HEK293 (cell line): ENCODE measurements at regions not wholly inside any gene's neighbourhood (a gene's known extent, or its start where the extent isn't known, plus 50 kb on each side); places are given as distances from the start of the nearest gene placed in this dataset.

Experiments used
- CTCF ChIA-PET: fragments of 350-600 bp; formaldehyde crosslinking; extraction: SDS; loops from one replicate; lab custom pipeline; 2021; ENCODE audit warnings: antibody characterized with exemption; lab: Yijun Ruan, JAX
- POLR2A ChIA-PET: fragments of 300-600 bp; formaldehyde crosslinking; extraction: SDS; loops from one replicate; lab custom pipeline; 2020; ENCODE audit warnings: antibody characterized with exemption, inconsistent platforms; lab: Yijun Ruan, JAX
- H3K27ac ChIP-seq: fragments of 200-500 bp; sonication (Bioruptor generic); 2 replicates; pipeline ENCODE4 v1.5.1; 2014; ENCODE audit warnings: low read depth, low read length, control low read depth, inconsistent platforms; ENCODE audit errors: extremely low read depth
- H3K36me3 ChIP-seq, 2 experiments: fragments of 200-500 bp in 1 of 2; sonication (Bioruptor generic) in 1 of 2; 1 replicate in 1 of 2; 2 replicates in 1 of 2; pipeline ENCODE4 v1.5.1; 2014 to 2017; ENCODE audit warnings: inconsistent platforms in 2 of 2, low read length in 2 of 2; ENCODE audit not compliant: control insufficient read depth in 2 of 2, insufficient read depth in 1 of 2
- H3K4me1 ChIP-seq: fragments of 200-500 bp; sonication (Bioruptor generic); 2 replicates; pipeline ENCODE4 v1.5.1; 2014; ENCODE audit warnings: mild to moderate bottlenecking, low read length, inconsistent platforms; ENCODE audit not compliant: control insufficient read depth, insufficient read depth
- H3K4me3 ChIP-seq: 2 replicates; pipeline ENCODE4 v1.5.1; 2011; ENCODE audit warnings: low read depth, mild to moderate bottlenecking, control low read depth, low read length, moderate library complexity
- H3K9me3 ChIP-seq: fragments of 200-500 bp; sonication (Bioruptor generic); 2 replicates; pipeline ENCODE4 v1.5.1; 2014; ENCODE audit warnings: low read depth, low read length, inconsistent platforms; ENCODE audit not compliant: control insufficient read depth, insufficient read depth
- BCL11A ChIP-seq: fragments of 450-650 bp; formaldehyde crosslinking; IDR thresholded peaks from 2 replicates; pipeline ENCODE4 v1.5.1; 2016; ENCODE audit warnings: low read depth, missing biosample characterization, missing genetic modification characterization
- EGR2 ChIP-seq: fragments of 450-650 bp; formaldehyde crosslinking; IDR thresholded peaks from 2 replicates; pipeline ENCODE4 v1.5.1; 2016; ENCODE audit warnings: low read depth, missing biosample characterization, missing genetic modification characterization
- KLF1 ChIP-seq: fragments of 450-650 bp; formaldehyde crosslinking; IDR thresholded peaks from 2 replicates; pipeline ENCODE4 v1.5.1; 2016; ENCODE audit warnings: missing biosample characterization, missing genetic modification characterization
- PRDM1 ChIP-seq: fragments of 450-650 bp; formaldehyde crosslinking; IDR thresholded peaks from 2 replicates; pipeline ENCODE4; 2016; ENCODE audit warnings: missing biosample characterization, missing genetic modification characterization
- TCF7L2 ChIP-seq: IDR thresholded peaks from 2 replicates; pipeline ENCODE4 v1.6.1; 2011; ENCODE audit warnings: low read depth, mild to moderate bottlenecking, inconsistent platforms, low read length, moderate library complexity, borderline replicate concordance
- TSHZ1 ChIP-seq: fragments of 450-650 bp; formaldehyde crosslinking; IDR thresholded peaks from 2 replicates; pipeline ENCODE4 v1.5.1; 2016; ENCODE audit warnings: missing biosample characterization, missing genetic modification characterization, borderline replicate concordance
- WT1 ChIP-seq: fragments of 450-650 bp; formaldehyde crosslinking; IDR thresholded peaks from 2 replicates; pipeline ENCODE4 v1.5.1; 2016; ENCODE audit warnings: missing biosample characterization, missing genetic modification characterization
- YY1 ChIP-seq: fragments of 450-650 bp; formaldehyde crosslinking; IDR thresholded peaks from 2 replicates; pipeline ENCODE4 v1.5.1; 2018; ENCODE audit warnings: missing biosample characterization, missing genetic modification characterization
- ZBTB11 ChIP-seq: fragments of 450-650 bp; formaldehyde crosslinking; conservative IDR thresholded peaks from 2 replicates; pipeline ENCODE4 v1.5.1; 2016; ENCODE audit warnings: low read depth, missing biosample characterization, missing genetic modification characterization
- ZBTB48 ChIP-seq: fragments of 450-650 bp; formaldehyde crosslinking; IDR thresholded peaks from 2 replicates; pipeline ENCODE4 v1.5.1; 2016; ENCODE audit warnings: missing biosample characterization, missing genetic modification characterization
- ZNF138 ChIP-seq: fragments of 450-650 bp; formaldehyde crosslinking; IDR thresholded peaks from 2 replicates; pipeline ENCODE4 v1.5.1; 2016; ENCODE audit warnings: missing biosample characterization, missing genetic modification characterization, borderline replicate concordance
- ZNF140 ChIP-seq: fragments of 450-650 bp; formaldehyde crosslinking; IDR thresholded peaks from 2 replicates; pipeline ENCODE4 v1.5.1; 2016; ENCODE audit warnings: missing biosample characterization, missing genetic modification characterization
- ZNF202 ChIP-seq: fragments of 450-650 bp; formaldehyde crosslinking; IDR thresholded peaks from 2 replicates; pipeline ENCODE4 v1.5.1; 2016; ENCODE audit warnings: missing biosample characterization, missing genetic modification characterization, borderline replicate concordance
- ZNF239 ChIP-seq: fragments of 450-650 bp; formaldehyde crosslinking; IDR thresholded peaks from 2 replicates; pipeline ENCODE4 v1.5.1; 2016; ENCODE audit warnings: missing biosample characterization, missing genetic modification characterization
- ZNF324 ChIP-seq: fragments of 450-650 bp; formaldehyde crosslinking; IDR thresholded peaks from 2 replicates; pipeline ENCODE4 v1.5.1; 2016; ENCODE audit warnings: missing biosample characterization, missing genetic modification characterization
- ZNF394 ChIP-seq: fragments of 450-650 bp; formaldehyde crosslinking; IDR thresholded peaks from 2 replicates; pipeline ENCODE4 v1.5.1; 2016; ENCODE audit warnings: missing biosample characterization, missing genetic modification characterization, mild to moderate bottlenecking, moderate library complexity, borderline replicate concordance
- ZNF426 ChIP-seq: fragments of 450-650 bp; formaldehyde crosslinking; IDR thresholded peaks from 2 replicates; pipeline ENCODE4 v1.5.1; 2017; ENCODE audit warnings: missing biosample characterization, missing genetic modification characterization, mild to moderate bottlenecking, inconsistent platforms, moderate library complexity
- ZNF514 ChIP-seq: fragments of 450-650 bp; formaldehyde crosslinking; IDR thresholded peaks from 2 replicates; pipeline ENCODE4 v1.5.1; 2016; ENCODE audit warnings: missing biosample characterization, missing genetic modification characterization
- ZNF530 ChIP-seq: fragments of 450-650 bp; formaldehyde crosslinking; IDR thresholded peaks from 2 replicates; pipeline ENCODE4 v1.5.1; 2016; ENCODE audit warnings: low read depth, missing biosample characterization, missing genetic modification characterization
- ZNF558 ChIP-seq: fragments of 450-650 bp; formaldehyde crosslinking; IDR thresholded peaks from 2 replicates; pipeline ENCODE4 v1.5.1; 2016; ENCODE audit warnings: missing biosample characterization, missing genetic modification characterization
- ZNF585B ChIP-seq: fragments of 450-650 bp; formaldehyde crosslinking; IDR thresholded peaks from 2 replicates; pipeline ENCODE4 v1.5.1; 2016; ENCODE audit warnings: missing biosample characterization, missing genetic modification characterization
- ZNF626 ChIP-seq: fragments of 450-650 bp; sonication (Bioruptor Pico); formaldehyde crosslinking; IDR thresholded peaks from 2 replicates; pipeline ENCODE4 v1.5.1; 2018; ENCODE audit warnings: missing biosample characterization, missing genetic modification characterization, inconsistent platforms
- ZNF654 ChIP-seq: fragments of 450-650 bp; formaldehyde crosslinking; IDR thresholded peaks from 2 replicates; pipeline ENCODE4 v1.5.1; 2016; ENCODE audit warnings: low read depth, missing biosample characterization, missing genetic modification characterization
- ZNF776 ChIP-seq: fragments of 450-650 bp; formaldehyde crosslinking; IDR thresholded peaks from 2 replicates; pipeline ENCODE4 v1.5.0; 2017; ENCODE audit warnings: missing biosample characterization, missing genetic modification characterization, borderline replicate concordance
- ZXDB ChIP-seq: fragments of 450-650 bp; formaldehyde crosslinking; IDR thresholded peaks from 2 replicates; pipeline ENCODE4 v1.5.1; 2016; ENCODE audit warnings: missing biosample characterization, missing genetic modification characterization

- ChIA-PET CTCF (no interaction called here), POLR2A (no interaction called here)
- TF ChIP-seq WT1 (no peak), KLF1 (tag by site-specific recombination) (no peak), ZNF138 (tag by site-specific recombination) (no peak), ZNF585B (tag by site-specific recombination) (no peak), ZNF140 (tag by site-specific recombination) (no peak), ZBTB48 (tag by site-specific recombination) (no peak), ZXDB (tag by site-specific recombination) (no peak), YY1 (no peak), ZNF530 (no peak), ZNF202 (no peak), ZNF626 (tag by site-specific recombination) (no peak), BCL11A (tag by site-specific recombination) (no peak), ZNF558 (tag by site-specific recombination) (no peak), ZNF426 (tag by site-specific recombination) (no peak), ZNF654 (tag by site-specific recombination) (no peak), TSHZ1 (no peak)
- H3K36me3 ChIP-seq: no peaks in the 10 kb centered on the region
- no peaks in the 10 kb centered on the region for H3K4me1 ChIP-seq
- H3K27ac ChIP-seq: no peak overlapping the region
- no peak overlapping the region for H3K4me3 ChIP-seq
- no peaks in the 10 kb centered on the region for H3K9me3 ChIP-seq
These were observed 268.5 kb downstream of the SQOR start for GRCh38 chr15:45903283-45903682.

- Histone ChIP-seq H3K4me3 (no peak overlapping the region), H3K4me1 (no peaks in the 10 kb centered on the region), H3K9me3 (no peaks in the 10 kb centered on the region), H3K27ac (no peak overlapping the region), H3K36me3 (no peaks in the 10 kb centered on the region)
- POLR2A ChIA-PET: no interaction called here
- no peak for TF ChIP-seq EGR2 (tag by site-specific recombination)
- TF ChIP-seq ZNF514: no peak
- TF ChIP-seq ZNF324: no peak
- no peak for TF ChIP-seq TCF7L2
- no peak for TF ChIP-seq ZNF394
- no peak for TF ChIP-seq PRDM1 (tag by site-specific recombination)
- no peak for TF ChIP-seq ZBTB11
- no peak for TF ChIP-seq ZNF776 (tag by site-specific recombination)
- TF ChIP-seq ZNF239 (tag by site-specific recombination): no peak
- CTCF ChIA-PET: no interaction called here
These were observed 269.2 kb downstream of the SQOR start for GRCh38 chr15:45904019-45904418.
